Activated T-cell treated with anti-CD3 and anti-CD28 coated beads for 48 hours (primary cell): ENCODE measurements at regions not wholly inside any gene's neighbourhood (a gene's known extent, or its start where the extent isn't known, plus 50 kb on each side); places are given as distances from the start of the nearest gene placed in this dataset.

ENCODE experiments used
- DNase-seq: peaks from one replicate; pipeline ENCODE4 v3.0.0-alpha.2; 2020; ENCODE audit warnings: low read depth

DNA sequence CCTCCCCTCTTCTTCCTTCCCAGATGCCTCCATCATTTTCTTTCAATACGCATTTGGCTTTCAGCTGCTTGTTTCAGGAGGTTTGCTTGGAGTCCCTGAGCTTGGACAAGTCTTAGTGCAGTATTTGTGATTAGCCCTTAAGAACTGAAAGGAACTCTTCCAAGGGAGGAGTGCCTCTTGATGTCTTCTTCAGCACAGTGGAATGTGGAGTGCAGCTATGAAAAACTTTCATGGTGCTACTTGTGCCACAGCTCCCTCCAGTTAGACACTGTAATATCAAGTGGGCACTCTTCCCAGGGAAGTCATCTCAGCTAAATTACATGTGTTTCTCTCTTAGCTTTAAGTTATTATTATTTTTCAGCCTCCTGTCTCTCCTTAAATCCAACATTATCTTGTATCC is 173.1 kb downstream of the NECTIN3 start:
- DNase-seq = no peak

DNA sequence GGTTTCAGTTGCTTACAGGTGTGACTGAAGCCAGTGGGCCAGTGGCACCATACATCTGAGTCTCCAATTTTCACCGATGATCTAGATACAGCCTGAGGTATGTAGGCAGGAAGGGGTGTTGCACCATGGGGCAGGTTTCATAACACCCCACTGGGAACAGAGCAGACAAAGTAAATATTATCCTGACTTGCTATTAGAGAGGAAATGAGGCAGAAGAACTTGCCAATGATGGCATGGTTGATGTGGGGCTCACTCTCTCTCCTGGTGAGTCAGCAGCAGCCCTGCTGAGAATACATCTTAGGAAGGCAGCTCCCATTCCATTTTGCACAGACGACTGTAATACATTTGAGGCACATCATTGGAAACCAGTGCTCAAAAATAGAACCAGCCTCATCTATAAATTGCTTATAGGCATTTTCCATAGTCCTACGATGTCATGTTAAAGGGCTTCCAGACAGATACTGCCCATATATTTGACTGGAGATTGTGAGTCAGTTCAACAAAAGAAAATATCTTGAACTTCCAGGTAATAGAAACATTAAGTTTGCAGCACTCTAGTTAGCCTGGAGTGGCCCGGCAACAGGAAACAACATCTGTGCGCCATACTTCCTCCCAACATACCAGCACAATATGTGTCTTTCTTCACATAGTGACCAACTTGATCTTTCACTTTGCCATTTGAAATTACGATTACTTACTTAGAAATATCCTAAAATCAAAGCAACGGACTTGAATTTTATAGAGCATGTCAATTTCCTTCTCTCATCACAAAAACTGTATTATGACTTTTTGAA is 175.5 kb downstream of the NECTIN3 start:
- DNase-seq = no peak

DNA sequence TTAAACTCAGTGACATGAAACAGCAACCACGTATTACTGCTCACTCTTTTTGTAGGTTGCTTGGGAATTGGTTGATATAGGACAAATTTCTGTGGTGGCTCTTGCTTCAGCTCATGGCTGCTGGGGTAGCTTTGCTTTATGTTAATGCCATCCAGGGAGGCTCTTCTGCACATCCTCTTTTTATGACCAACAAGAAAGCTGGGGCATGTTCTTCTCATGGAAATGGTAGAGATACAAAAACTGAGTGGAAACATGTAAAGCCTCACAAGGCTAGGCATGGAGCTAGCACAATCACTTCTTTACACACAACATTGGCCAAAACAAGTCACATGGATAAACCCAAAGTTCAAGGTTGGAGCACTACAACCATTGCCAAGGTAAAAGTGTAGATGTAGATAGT is 176.8 kb downstream of the NECTIN3 start:
- DNase-seq = no peak

DNA sequence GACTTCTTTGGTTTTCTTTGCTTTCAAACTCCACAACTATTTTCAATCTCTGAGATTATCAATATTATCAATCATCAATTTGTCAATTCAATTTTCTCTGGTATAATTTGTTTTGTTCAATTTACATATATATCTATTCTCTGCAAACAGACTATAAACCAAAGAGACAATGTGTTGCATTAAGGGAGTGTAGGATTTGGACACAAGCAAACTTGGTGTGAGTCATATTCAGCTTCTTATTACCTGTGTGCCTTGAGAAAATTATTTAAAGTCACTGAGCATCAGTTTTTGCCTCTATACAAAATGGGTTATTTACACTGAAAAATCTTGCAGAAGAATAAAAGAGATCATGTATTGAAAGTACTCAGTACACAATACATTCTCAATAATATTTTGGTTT is 177.8 kb downstream of the NECTIN3 start:
- DNase-seq = no peak

GRCh38 chr3:111252779-111253178 is 181.2 kb downstream of the NECTIN3 start:
- DNase-seq = no peak

- no peak for DNase-seq
These were observed 182.1 kb downstream of the NECTIN3 start for GRCh38 chr3:111253733-111254132.

- DNase-seq = no peak
These were observed 189.3 kb downstream of the NECTIN3 start for GRCh38 chr3:111260878-111261277.

DNA sequence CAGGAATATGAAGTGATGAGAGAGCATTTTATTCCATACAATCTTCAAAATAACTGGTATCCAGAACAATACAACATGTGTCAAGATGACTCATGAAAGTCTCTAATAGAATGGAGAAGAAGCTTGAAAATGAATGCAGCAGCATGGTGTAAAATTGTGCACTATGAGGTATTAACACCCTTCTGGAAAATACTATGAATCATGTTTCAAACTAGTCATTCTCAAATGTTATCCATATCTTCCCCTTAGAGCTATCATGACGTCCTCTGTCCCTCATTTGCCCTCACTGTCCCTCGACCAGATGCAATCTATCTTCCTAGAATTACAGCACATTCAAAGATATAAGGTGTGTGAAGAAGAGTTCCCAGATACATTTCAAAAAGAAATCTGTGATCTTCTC is 198.2 kb downstream of the NECTIN3 start:
- no peak for DNase-seq

DNA sequence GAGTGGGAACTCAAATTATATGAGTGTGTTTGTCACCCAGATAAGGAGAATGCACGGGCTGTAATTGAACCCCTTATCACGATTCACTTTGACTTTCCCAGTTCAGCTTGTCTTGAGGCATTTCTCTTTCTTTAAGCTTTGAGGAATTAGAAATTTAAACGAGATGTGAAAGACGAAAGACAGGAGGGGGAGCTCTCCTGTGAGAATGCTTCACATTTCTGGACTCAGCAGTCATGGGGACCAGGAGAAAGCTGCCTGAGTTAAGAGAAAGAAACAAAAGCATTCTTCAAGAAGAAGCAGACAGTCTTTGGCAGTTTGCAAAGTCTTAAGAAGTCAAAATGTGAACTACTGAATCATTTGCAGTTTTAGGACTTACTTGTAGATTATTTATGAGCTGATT is 205.6 kb downstream of the NECTIN3 start:
- no peak for DNase-seq

DNA sequence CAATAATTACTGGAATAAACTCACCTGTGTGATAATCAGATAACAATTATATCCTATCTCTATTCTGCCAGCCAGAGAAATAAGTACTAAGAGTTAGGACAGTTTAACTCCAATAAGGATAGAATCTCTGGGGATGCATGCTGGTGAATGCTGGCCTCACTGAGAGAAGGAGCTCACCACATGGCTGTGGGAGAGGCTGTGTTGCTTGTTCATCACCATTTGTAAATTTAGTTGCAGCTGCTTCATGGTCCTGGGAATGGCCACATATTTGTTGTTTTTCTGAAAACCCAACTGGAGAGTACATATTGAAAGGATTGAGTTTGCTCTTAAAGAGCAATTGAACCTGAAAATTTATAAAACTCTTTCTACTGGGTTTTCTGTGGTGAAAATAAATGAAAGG is 207.3 kb downstream of the NECTIN3 start:
- DNase-seq = no peak

GRCh38 chr3:111282024-111282423 is 210.4 kb downstream of the NECTIN3 start:
- no peak for DNase-seq

DNA sequence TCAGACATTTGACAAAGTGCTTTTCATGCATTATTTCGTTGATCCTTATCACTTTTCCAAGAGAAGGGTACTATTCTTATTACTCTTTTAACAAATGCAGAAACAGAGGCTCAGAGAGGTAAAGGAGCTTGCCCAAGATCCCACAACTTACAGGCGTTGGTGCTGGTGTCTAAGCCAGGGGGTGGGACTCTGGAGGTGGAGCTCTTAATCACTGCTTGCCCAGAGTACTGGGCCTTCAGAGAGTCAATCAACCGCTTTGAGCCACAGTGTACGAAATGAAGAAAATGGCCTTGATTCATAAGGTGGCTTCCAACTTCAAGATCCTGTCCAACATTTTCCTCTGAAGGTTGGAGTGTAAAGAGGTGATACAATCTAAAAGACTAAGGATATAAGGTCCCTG is 211.5 kb downstream of the NECTIN3 start:
- DNase-seq = no peak

DNA sequence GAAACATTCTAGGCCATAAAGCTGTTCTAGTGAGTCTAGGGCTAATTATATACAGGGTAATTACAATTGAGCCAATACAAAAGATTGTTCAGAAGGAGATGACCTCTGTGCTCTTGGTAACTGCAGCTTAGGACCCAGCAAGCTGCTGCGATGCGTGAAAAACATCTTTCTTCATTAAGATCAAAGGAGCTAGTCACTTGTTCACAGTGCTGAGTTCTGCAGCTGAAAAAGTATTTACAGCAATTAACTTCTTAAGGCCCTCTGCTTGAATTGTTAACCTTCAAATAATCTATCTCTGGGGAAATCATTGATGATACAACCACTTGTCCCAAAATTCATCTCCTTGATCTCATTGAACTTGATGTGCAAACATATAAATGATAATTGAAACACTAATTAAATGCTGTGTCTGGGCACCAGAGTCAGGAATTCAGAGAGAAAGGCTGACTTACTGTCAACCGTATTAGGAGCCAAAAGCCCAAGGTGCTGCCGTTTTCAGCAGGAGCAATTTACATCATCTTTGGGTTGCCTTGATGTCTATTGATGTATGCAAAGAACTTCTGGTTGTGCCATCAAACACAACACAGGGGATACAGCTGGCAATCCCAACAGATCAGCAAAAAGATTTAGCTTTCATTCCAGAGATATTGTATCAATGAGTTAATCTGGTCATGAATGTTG is 213.0 kb downstream of the NECTIN3 start:
- DNase-seq = no peak

DNA sequence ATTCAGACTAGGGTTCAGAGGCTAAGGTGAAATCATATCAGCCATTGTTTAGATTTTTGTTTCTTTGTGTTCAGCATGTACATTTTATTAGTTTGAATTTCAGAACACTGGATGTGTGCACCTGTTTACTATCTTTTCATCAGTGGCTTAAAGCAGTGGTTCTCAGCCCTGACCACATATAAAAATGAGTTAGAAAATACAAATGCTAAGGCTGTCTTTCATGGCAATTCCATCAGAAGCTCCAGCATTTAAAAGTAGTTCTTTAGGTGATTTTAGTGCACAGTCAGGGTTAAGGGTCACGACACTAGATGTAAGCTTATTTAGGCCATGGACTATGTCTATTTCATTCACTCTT is 213.5 kb downstream of the NECTIN3 start:
- no peak for DNase-seq

GRCh38 chr3:111285694-111286093 is 214.1 kb downstream of the NECTIN3 start:
- DNase-seq = no peak

DNA sequence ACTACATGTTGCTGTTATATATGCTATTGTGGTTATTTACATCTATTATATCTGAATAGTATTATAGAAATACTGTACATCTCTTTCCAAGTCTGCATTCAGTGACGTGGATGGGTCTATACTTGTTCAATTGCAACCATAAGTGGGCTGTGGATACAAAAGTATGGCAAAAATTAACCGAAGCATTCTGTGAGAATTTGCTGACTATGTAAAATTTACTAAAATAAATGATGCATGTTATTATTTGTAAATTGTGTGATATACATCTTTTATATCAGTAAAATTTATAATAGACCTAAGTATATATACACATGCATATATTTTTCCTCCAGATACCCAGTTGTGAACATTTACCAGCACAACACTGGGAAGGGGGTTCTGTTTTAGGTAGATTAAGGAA is 215.1 kb downstream of the NECTIN3 start:
- no peak for DNase-seq

DNA sequence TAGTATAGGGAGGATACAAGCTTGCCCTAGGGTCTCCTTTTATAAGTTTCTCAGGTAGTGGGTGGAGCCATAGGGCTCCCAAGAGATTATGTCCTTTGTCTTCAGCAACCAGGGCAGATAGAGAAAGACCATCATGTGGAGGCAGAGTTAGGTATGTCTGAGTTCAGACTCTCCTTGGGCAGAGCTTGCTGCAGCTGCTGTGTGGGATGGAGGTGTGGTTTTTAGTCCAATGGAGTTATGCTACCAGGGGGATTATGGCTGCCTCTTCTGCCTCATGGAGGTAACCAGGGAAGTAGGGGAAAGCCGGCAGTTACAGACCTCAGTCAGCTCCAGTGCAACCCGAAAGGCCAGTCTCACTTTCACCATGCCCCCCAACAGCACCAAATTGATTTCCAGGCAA is 220.5 kb downstream of the NECTIN3 start:
- no peak for DNase-seq

- no peak for DNase-seq
These were observed 227.6 kb downstream of the NECTIN3 start for GRCh38 chr3:111299192-111299615.

DNA sequence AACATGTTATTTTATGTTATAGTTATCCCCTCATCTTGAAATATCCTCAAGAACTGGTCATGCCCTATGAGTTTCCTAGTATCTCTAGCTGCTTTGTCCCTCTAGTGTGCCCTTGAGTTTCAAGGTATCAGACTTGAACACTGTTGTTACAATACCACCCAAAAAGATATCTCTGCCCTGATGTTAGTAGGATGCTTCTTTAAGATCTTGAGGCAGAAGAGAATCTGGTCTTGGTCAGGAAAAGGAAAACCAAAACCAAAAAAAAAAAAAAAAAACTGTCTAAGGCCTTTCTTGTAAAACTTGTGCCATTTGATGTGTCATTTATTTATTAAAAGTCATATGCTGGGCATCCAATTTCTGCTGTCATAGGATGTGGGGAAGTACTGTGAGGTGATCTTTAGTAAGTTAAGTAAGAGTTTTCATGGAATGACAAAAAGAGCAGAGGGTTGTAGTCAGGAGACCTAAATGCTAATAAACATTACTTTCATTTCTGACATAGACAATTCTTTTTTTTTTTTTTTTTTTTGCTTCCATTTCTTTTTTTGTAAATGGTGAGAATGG is 229.7 kb downstream of the NECTIN3 start:
- DNase-seq = no peak

DNA sequence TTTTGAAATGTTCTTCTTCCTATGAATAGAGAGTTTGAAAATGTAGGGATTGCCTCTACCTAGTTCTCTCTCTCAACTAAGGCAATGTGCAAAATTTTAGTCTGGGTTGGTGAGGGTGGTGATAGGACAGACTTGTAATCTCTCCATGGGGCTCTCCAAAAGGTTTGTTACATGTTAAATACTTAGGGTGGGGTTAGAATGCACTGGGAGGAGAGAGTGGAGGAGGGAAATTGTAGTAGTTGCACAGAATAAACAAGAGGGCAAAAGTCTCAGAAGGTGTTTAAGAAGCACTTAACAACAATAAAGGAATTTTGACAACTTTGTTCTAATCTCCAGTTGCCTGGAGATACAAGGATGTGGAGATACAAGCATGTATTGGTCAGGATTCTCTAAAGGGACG is 230.4 kb downstream of the NECTIN3 start:
- no peak for DNase-seq

GRCh38 chr3:111303760-111304159 is 232.1 kb downstream of the NECTIN3 start:
- DNase-seq = no peak

- DNase-seq = no peak
These were observed 234.3 kb upstream of the CD96 start for GRCh38 chr3:111307676-111308075.

- DNase-seq = no peak
These were observed 230.9 kb upstream of the CD96 start for GRCh38 chr3:111311126-111311525.
